ENCODE measurements at regions not wholly inside any gene's neighbourhood (a gene's known extent, or its start where the extent isn't known, plus 50 kb on each side); places are given as distances from the start of the nearest gene placed in this dataset.

GRCh38 chr5:40106847-40107246, 572.9 kb upstream of the PTGER4 start:
- TF ChIP-seq CTCF (conservative IDR thresholded peaks at IDR 0.05; ENCODE audit: low read depth, low read length), result no peak
- TF ChIP-seq EZH2 (IDR thresholded peaks at IDR 0.05; ENCODE audit: borderline replicate concordance, low read depth, low read length, poor library complexity, severe bottlenecking), result no peak

All from A673 (cell line).